Stimulated activated naive CD8-positive, alpha-beta T cell treated with anti-CD3 and anti-CD28 coated beads, Interleukin-15, amount 100 ng/mL, for 72 hours (primary cell): ENCODE measurements at regions not wholly inside any gene's neighbourhood (a gene's known extent, or its start where the extent isn't known, plus 50 kb on each side); places are given as distances from the start of the nearest gene placed in this dataset.

Source experiments
- ATAC-seq: fragments of 150-1000 bp; cut with Tn5 transposase; 2 replicates; pipeline ENCODE4 v1.10.0; 2021; ENCODE audit warnings: mild to moderate bottlenecking, moderate library complexity
- DNase-seq, 2 donors: peaks; one replicate each; pipeline ENCODE4 v3.0.0; 2021 to 2022
- H3K27ac Mint-ChIP-seq, 2 donors: one replicate each; pipeline ENCODE4 v1.8.0; 2022; ENCODE audit warnings: mild to moderate bottlenecking in 2 of 2, mixed read lengths in 2 of 2, moderate library complexity in 2 of 2
- H3K27me3 Mint-ChIP-seq: one replicate; pipeline ENCODE4 v1.8.0; 2022; ENCODE audit warnings: mixed read lengths
- H3K4me1 Mint-ChIP-seq: one replicate; pipeline ENCODE4 v1.8.0; 2022; ENCODE audit warnings: mild to moderate bottlenecking, mixed read lengths
- H3K4me3 Mint-ChIP-seq, 2 donors: one replicate each; pipeline ENCODE4 v1.8.0; 2022; ENCODE audit warnings: mild to moderate bottlenecking in 2 of 2, mixed read lengths in 2 of 2, moderate library complexity in 1 of 2
- H3K9me3 Mint-ChIP-seq, 2 donors: one replicate each; pipeline ENCODE4 v1.8.0; 2022; ENCODE audit warnings: mixed read lengths in 2 of 2

DNA sequence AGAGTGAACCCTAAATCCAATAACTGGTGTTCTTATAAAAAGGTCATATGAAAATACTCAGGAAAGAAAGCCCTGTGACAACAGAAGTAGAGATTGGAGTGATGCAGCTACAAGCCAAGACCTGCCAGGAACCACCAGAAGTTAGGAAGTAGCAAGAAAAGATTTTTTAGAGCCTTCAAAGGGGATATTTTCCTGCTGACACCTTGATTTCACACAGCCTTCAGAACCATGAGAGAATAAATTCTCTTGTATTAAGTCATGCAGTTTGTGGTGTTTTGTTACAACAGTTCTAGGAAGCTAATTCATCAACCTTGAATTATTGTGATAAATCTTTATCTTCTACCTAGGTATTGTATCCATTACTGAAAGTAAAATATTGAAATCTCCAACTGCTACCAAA, 81.0 kb downstream of the HYCC1 start:
- Mint-ChIP-seq H3K27ac (no peak overlapping the region), H3K4me1 (no peaks in the 10 kb centered on the region), H3K4me3 (no peak overlapping the region), H3K27me3 (peaks cover 23% of the 10 kb centered on the region), H3K9me3 (peaks cover 0 to 3% of the 10 kb centered on the region in 2 donors)
- ATAC-seq = no peak
- DNase-seq = no peak

DNA sequence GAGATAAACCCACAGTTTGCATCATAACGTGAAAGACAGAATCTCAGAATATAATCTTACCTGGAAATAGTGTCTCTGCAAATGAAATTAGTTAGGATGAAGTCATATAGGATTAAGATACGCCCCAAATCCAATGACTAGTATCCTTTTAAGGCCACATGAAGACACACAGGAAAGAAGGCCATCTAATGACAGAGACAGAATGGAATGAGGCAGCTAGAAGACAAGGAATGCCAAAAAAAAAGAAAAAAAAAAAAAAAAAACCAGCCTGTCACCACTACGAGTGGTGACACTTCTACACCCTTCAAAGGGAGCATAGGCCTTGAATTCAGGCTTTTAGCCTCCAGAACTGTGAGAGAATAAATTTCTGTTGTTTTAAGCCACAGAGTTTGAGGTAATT, 82.9 kb downstream of the HYCC1 start:
- no peak for DNase-seq
- ATAC-seq = no peak
- H3K27me3 Mint-ChIP-seq = peaks cover 23% of the 10 kb centered on the region
- no peak overlapping the region for H3K4me3 Mint-ChIP-seq
- H3K9me3 Mint-ChIP-seq = peaks cover 0 to 7% of the 10 kb centered on the region in 2 donors
- H3K27ac Mint-ChIP-seq = no peak overlapping the region
- no peaks in the 10 kb centered on the region for H3K4me1 Mint-ChIP-seq

GRCh38 chr7:22922307-22922706, 91.6 kb downstream of the HYCC1 start:
- Mint-ChIP-seq H3K9me3 (peaks cover 0 to 10% of the 10 kb centered on the region in 2 donors), H3K4me1 (no peaks in the 10 kb centered on the region), H3K4me3 (no peak overlapping the region), H3K27ac (no peak overlapping the region), H3K27me3 (peaks cover 9% of the 10 kb centered on the region)
- DNase-seq (no peak), ATAC-seq (no peak)

DNA sequence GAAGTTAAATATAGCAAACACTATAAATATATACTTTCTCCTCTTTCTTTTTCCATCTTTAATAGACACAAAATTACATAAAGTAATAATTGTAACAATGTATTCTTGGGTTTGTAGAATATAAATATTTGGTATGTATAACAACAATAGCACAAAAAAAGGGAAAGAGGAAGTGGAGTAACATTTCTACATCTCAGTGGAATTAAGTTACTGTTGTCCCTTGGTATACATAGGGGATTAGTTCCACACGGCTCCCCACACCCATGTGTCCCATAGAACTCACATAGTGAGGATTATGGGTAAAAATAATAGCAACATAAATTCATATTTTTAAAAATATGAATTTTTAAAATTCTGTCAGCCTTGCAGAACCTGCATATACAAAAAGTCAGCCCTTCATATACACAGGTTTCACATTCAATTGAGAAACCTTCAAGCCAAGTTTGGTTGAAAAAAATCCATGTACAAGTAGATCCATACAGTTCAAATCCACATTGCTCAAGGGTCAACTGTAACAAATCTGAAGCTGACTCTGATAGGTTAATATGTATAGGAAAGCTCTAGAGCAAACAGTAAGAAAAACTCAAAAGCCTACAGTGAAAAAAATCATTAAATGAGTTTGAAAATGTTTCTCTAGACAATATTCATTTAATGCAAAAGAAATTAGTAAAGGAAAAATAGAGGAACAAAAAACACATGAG, 92.4 kb downstream of the HYCC1 start:
- ATAC-seq = no peak
- Mint-ChIP-seq H3K9me3 (peaks cover 0 to 10% of the 10 kb centered on the region in 2 donors), H3K4me1 (no peaks in the 10 kb centered on the region), H3K27me3 (peaks cover 9% of the 10 kb centered on the region), H3K4me3 (no peak overlapping the region), H3K27ac (no peak overlapping the region)
- no peak for DNase-seq

GRCh38 chr7:22920672-22921071, 93.3 kb downstream of the HYCC1 start:
- DNase-seq (no peak), ATAC-seq (no peak)
- H3K27me3 Mint-ChIP-seq = peaks cover 9% of the 10 kb centered on the region
- no peak overlapping the region for H3K4me3 Mint-ChIP-seq
- H3K4me1 Mint-ChIP-seq = no peaks in the 10 kb centered on the region
- H3K9me3 Mint-ChIP-seq = peaks cover 0 to 5% of the 10 kb centered on the region in 2 donors
- H3K27ac Mint-ChIP-seq = no peak overlapping the region

DNA sequence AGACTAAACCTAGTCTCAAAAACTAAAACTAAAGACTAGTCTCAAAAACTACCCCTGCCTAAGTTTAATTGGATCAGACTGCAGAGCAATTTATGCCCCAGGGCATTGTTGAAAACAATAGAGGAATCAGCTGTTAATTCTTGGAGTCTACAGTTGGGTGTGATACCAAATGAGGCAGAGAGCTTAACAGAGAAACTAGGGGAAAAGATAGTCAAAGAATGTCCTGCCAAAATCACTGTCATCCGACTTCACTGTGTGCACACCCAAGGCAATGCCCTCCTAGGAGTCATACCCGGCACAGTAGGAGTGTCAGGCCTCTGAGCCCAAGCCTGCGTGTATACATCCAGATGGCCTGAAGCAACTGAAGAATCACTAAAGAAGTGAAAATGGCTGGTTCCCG, 90.5 kb upstream of the TOMM7 start:
- H3K4me1 Mint-ChIP-seq = no peaks in the 10 kb centered on the region
- no peak for DNase-seq
- no peak overlapping the region for H3K4me3 Mint-ChIP-seq
- no peaks in the 10 kb centered on the region for H3K27me3 Mint-ChIP-seq
- H3K27ac Mint-ChIP-seq = no peak overlapping the region
- peaks cover 10 to 21% of the 10 kb centered on the region in 2 donors for H3K9me3 Mint-ChIP-seq
- no peak for ATAC-seq

- H3K27me3 Mint-ChIP-seq = no peaks in the 10 kb centered on the region
- ATAC-seq = no peak
- H3K4me1 Mint-ChIP-seq = no peaks in the 10 kb centered on the region
- DNase-seq = no peak
- no peak overlapping the region for H3K27ac Mint-ChIP-seq
- H3K4me3 Mint-ChIP-seq = no peak overlapping the region
- peaks cover 10 to 21% of the 10 kb centered on the region in 2 donors for H3K9me3 Mint-ChIP-seq
Observed at GRCh38 chr7:22911889-22912288, 89.2 kb upstream of the TOMM7 start.

DNA sequence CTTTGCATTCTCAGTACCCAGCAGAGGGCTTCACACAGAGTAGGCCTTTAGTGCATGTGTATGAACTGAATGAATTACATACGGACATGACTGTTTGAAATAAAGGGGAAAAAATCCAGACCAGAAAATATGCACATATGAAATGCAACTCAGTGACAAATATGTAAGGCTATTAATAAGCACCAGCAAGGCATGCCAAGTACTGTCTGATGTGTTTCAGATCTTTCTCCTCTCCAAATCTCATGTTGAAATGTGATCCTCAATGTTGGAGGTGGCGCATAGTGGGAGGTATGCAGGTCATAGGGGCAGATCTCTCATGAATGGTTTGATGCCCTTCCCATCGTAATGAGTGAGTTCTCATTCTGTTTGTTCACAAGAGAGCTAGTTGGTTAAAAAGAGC, 87.3 kb upstream of the TOMM7 start:
- Mint-ChIP-seq H3K4me3 (no peak overlapping the region), H3K27ac (no peak overlapping the region), H3K4me1 (no peaks in the 10 kb centered on the region), H3K9me3 (peaks cover 8 to 16% of the 10 kb centered on the region in 2 donors), H3K27me3 (no peaks in the 10 kb centered on the region)
- no peak for DNase-seq
- ATAC-seq = no peak

- H3K4me3 Mint-ChIP-seq = no peak overlapping the region
- DNase-seq = no peak
- H3K4me1 Mint-ChIP-seq = no peaks in the 10 kb centered on the region
- H3K27me3 Mint-ChIP-seq = no peaks in the 10 kb centered on the region
- H3K9me3 Mint-ChIP-seq = peaks cover 0 to 4% of the 10 kb centered on the region in 2 donors
- H3K27ac Mint-ChIP-seq = no peak overlapping the region
- ATAC-seq = no peak
Observed at GRCh38 chr7:22907805-22908204, 85.2 kb upstream of the TOMM7 start.

DNA sequence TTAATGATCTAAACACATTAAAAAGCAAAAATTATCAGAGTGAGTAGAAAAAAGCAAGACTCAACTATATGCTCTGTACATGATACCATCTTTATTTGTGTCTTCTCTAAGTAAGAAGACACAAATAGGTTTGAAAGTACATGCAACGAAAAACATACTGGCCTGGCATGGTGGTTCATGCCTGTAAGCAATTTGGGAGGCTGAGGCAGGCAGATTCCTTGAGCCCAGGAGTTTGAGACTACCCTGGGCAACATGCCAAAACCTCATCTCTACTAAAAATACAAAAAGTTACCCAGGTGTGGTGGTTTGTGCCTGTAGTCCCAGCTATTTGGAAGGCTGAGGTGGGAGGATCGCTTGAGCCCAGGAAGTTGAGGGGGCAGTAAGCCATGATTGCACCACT, 78.1 kb upstream of the TOMM7 start:
- H3K4me3 Mint-ChIP-seq = no peak overlapping the region
- H3K27me3 Mint-ChIP-seq = peaks cover 13% of the 10 kb centered on the region
- no peak for DNase-seq
- ATAC-seq = no peak
- peaks cover 0 to 4% of the 10 kb centered on the region in 2 donors for H3K9me3 Mint-ChIP-seq
- peaks cover 7% of the 10 kb centered on the region for H3K4me1 Mint-ChIP-seq
- no peak overlapping the region for H3K27ac Mint-ChIP-seq

- Mint-ChIP-seq H3K27me3 (peaks cover 13% of the 10 kb centered on the region), H3K4me3 (no peak overlapping the region), H3K9me3 (peaks cover 0 to 4% of the 10 kb centered on the region in 2 donors), H3K27ac (no peak overlapping the region), H3K4me1 (peaks cover 7% of the 10 kb centered on the region)
- ATAC-seq = no peak
- DNase-seq = no peak
Observed at GRCh38 chr7:22900101-22900500, 77.5 kb upstream of the TOMM7 start.

DNA sequence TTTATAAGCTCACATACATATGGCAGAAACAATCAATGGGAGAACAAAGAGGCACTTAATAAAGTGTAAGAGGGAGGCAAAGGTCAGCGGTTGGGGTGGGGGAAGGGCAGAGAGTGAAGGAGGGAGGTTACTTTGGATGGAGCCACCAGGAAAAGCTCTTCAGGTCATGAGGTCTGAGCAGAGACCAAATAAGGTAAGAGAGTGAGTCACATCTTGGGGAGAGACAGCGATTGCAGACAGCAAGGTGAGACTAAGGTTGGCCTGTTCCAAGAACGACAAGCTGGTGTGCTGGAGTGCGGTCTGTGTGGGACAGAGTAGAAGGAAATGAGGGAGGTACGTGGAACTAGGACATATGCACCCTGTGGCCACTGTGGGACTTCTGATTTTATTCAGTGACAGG, 74.3 kb upstream of the TOMM7 start:
- peak; percentile 58 for ATAC-seq
- peaks cover 7% of the 10 kb centered on the region for H3K4me1 Mint-ChIP-seq
- H3K27ac Mint-ChIP-seq = no peak overlapping the region
- H3K4me3 Mint-ChIP-seq = no peak overlapping the region
- H3K9me3 Mint-ChIP-seq = no peaks in the 10 kb centered on the region
- no peak for DNase-seq
- H3K27me3 Mint-ChIP-seq = peaks cover 25% of the 10 kb centered on the region

GRCh38 chr7:22895828-22896165, 73.1 kb upstream of the TOMM7 start:
- Mint-ChIP-seq H3K4me1 (peaks cover 7% of the 10 kb centered on the region), H3K27ac (no peak overlapping the region), H3K4me3 (no peak overlapping the region), H3K9me3 (no peaks in the 10 kb centered on the region), H3K27me3 (peaks cover 25% of the 10 kb centered on the region)
- ATAC-seq = no peak
- DNase-seq = no peak

DNA sequence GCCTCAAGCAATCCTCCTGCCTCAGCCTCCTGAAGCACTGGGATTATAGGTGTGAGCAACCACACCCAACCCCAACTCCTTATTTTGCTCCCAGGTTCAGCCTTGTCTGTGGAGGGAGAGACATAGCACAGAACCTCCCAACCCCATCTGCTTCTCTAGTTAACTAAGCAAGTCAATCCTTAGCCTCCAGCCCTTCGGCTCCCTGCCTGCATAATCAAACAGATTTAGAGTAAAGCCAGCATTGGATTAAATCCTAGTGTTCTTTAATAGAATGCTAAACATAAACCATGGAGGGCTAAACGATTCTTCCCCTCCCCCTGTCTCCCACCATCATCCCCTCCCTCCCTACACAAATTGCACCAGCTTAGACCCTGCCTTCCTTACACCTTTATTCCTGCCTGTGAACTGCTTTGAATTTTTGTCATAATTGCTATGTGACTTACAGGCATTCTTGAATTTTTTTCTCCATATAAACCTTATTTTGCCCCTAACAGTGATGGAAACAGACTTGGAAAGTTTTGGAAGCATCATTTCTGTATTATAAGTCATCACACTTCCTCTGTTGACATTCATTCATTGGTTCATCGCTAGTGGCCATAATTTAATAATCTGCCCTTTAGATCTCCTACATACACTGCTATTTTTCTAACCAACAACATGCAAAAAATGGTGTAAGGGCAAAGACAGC, 72.6 kb upstream of the TOMM7 start:
- DNase-seq = no peak
- H3K27me3 Mint-ChIP-seq = peaks cover 25% of the 10 kb centered on the region
- H3K4me1 Mint-ChIP-seq = peaks cover 7% of the 10 kb centered on the region
- H3K9me3 Mint-ChIP-seq = no peaks in the 10 kb centered on the region
- no peak overlapping the region for H3K27ac Mint-ChIP-seq
- no peak overlapping the region for H3K4me3 Mint-ChIP-seq
- no peak for ATAC-seq

- no peaks in the 10 kb centered on the region for H3K9me3 Mint-ChIP-seq
Observed at GRCh38 chr7:22894546-22894945, 71.9 kb upstream of the TOMM7 start.

GRCh38 chr7:22890773-22891172, 68.1 kb upstream of the TOMM7 start:
- Mint-ChIP-seq H3K4me3 (no peak overlapping the region), H3K27ac (no peak overlapping the region), H3K9me3 (no peaks in the 10 kb centered on the region), H3K27me3 (peaks cover 12% of the 10 kb centered on the region), H3K4me1 (peaks cover 8% of the 10 kb centered on the region)
- ATAC-seq (no peak), DNase-seq (no peak)

More at GRCh38 chr7:22894546-22894945, 71.9 kb upstream of the TOMM7 start:
- Mint-ChIP-seq H3K4me3 (no peak overlapping the region), H3K4me1 (peaks cover 7% of the 10 kb centered on the region), H3K27me3 (peaks cover 25% of the 10 kb centered on the region), H3K27ac (peak overlapping the region in 1 of 2 donors; percentile 39)
- DNase-seq (no peak), ATAC-seq (no peak)
